H1 (cell line): ENCODE measurements at regions not wholly inside any gene's neighbourhood (a gene's known extent, or its start where the extent isn't known, plus 50 kb on each side); places are given as distances from the start of the nearest gene placed in this dataset.

ENCODE experiments used
- CTCF ChIA-PET: fragments of 300-600 bp; sonication (Branson Sonifier 250); formaldehyde crosslinking; loops from one replicate; lab custom pipeline; 2021; ENCODE audit not compliant: partially characterized antibody; lab: Charles Lee
- POLR2A ChIA-PET: fragments of 300-600 bp; sonication (Branson Sonifier 250); formaldehyde crosslinking; loops from one replicate; lab custom pipeline; 2021; ENCODE audit warnings: inconsistent platforms; ENCODE audit not compliant: partially characterized antibody; lab: Charles Lee
- DNase-seq, 2 experiments: peaks; one replicate each; pipeline versions ENCODE4 v3.0.0 to v3.0.0-alpha.2; 2010 to 2022; ENCODE audit warnings: low spot score in 2 of 2, low read depth in 1 of 2, mixed read lengths in 1 of 2
- FAIRE-seq: peaks from 2 replicates; lab custom pipeline; 2011; peaks lifted over from hg19 to GRCh38; lab: Jason Lieb, UNC
- H2AFZ ChIP-seq: 2 replicates; pipeline ENCODE4 v1.8.1; 2012; ENCODE audit warnings: low read length, inconsistent platforms
- H2AK5ac ChIP-seq: 2 replicates; pipeline ENCODE4 v1.6.1; 2013; ENCODE audit warnings: low read depth, low read length
- H2BK120ac ChIP-seq: replicated peaks from 2 replicates; pipeline ENCODE3; 2013; ENCODE audit warnings: low read depth, low read length, inconsistent platforms
- H2BK12ac ChIP-seq: 2 replicates; pipeline ENCODE4 v1.6.1; 2013; ENCODE audit warnings: low read depth, low read length
- H2BK15ac ChIP-seq: 2 replicates; pipeline ENCODE4 v1.6.1; 2013; ENCODE audit warnings: low read length
- H2BK20ac ChIP-seq: 2 replicates; pipeline ENCODE4 v1.6.1; 2013; ENCODE audit warnings: low read length
- H2BK5ac ChIP-seq: 2 replicates; pipeline ENCODE4 v1.6.1; 2013; ENCODE audit warnings: low read depth, low read length
- H3K14ac ChIP-seq: 2 replicates; pipeline ENCODE4 v1.6.1; 2013; ENCODE audit warnings: inconsistent platforms; ENCODE audit not compliant: insufficient read length
- H3K18ac ChIP-seq: 2 replicates; pipeline ENCODE4 v1.6.1; 2013; ENCODE audit warnings: low read length; ENCODE audit errors: extremely low read depth
- H3K23ac ChIP-seq: 2 replicates; pipeline ENCODE4 v1.6.1; 2013; ENCODE audit warnings: inconsistent platforms; ENCODE audit not compliant: insufficient read length
- H3K23me2 ChIP-seq: 2 replicates; pipeline ENCODE4 v1.6.1; 2013; ENCODE audit warnings: low read depth, low read length
- H3K27ac ChIP-seq: 2 replicates; pipeline ENCODE4 v1.6.1; 2011; ENCODE audit warnings: low read depth, low read length, inconsistent platforms
- H3K27me3 ChIP-seq, 4 experiments: replicated peaks in 1 of 4; 1 replicate in 1 of 4; 2 replicates in 3 of 4; pipeline versions ENCODE4 v1.6.1 to v1.8.1; 2011 to 2013; ENCODE audit warnings: low read length in 3 of 4, mild to moderate bottlenecking in 3 of 4, inconsistent platforms in 2 of 4, mixed read lengths in 2 of 4, moderate library complexity in 1 of 4; ENCODE audit not compliant: control insufficient read depth in 3 of 4, insufficient read depth in 3 of 4; ENCODE audit errors: extremely low read depth in 1 of 4
- H3K36me3 ChIP-seq, 4 experiments: 2 replicates each; pipeline versions ENCODE4 v1.6.1 to v1.8.1; 2011 to 2013; ENCODE audit warnings: mild to moderate bottlenecking in 4 of 4, low read length in 3 of 4, moderate library complexity in 2 of 4, control low read depth in 1 of 4, inconsistent platforms in 1 of 4; ENCODE audit not compliant: insufficient read depth in 4 of 4, control insufficient read depth in 2 of 4
- H3K4ac ChIP-seq: replicated peaks from 2 replicates; pipeline ENCODE3; 2013; ENCODE audit warnings: low read length, low read depth, mixed read lengths, inconsistent platforms; ENCODE audit not compliant: insufficient read length
- H3K4me1 ChIP-seq, 4 experiments: replicated peaks in 1 of 4; 1 replicate in 1 of 4; 2 replicates in 3 of 4; pipeline versions ENCODE4 v1.6.1 to v1.8.1; 2011 to 2013; ENCODE audit warnings: low read length in 3 of 4, inconsistent platforms in 2 of 4, mixed read lengths in 1 of 4; ENCODE audit not compliant: insufficient read depth in 4 of 4, control insufficient read depth in 3 of 4
- H3K4me2 ChIP-seq, 2 experiments: 2 replicates each; pipeline versions ENCODE4 v1.6.1 to v1.8.1; 2011 to 2013; ENCODE audit warnings: low read depth in 2 of 2, low read length in 2 of 2, control low read depth in 1 of 2, inconsistent platforms in 1 of 2, mild to moderate bottlenecking in 1 of 2; ENCODE audit not compliant: insufficient read depth in 1 of 2
- H3K4me3 ChIP-seq, 4 experiments: fragments of 200-600, 300-600 bp in 1 of 4; sonication (generic), shearing (Covaris generic), sonication (Bioruptor Twin) in 1 of 4; 2 replicates each; pipeline versions ENCODE4 v1.5.1 to v1.8.1; 2011 to 2016; ENCODE audit warnings: low read length in 4 of 4, low read depth in 3 of 4, control low read depth in 2 of 4, inconsistent platforms in 2 of 4, mild to moderate bottlenecking in 2 of 4, mixed read lengths in 1 of 4, moderate library complexity in 1 of 4; ENCODE audit not compliant: insufficient read depth in 2 of 4; ENCODE audit errors: extremely low read depth in 1 of 4
- H3K56ac ChIP-seq: replicated peaks from 2 replicates; pipeline ENCODE3; 2013; ENCODE audit warnings: low read depth, mild to moderate bottlenecking, mixed read lengths, low read length, inconsistent platforms; ENCODE audit not compliant: insufficient read length
- H3K79me1 ChIP-seq: 2 replicates; pipeline ENCODE4 v1.6.1; 2013; ENCODE audit warnings: low read depth, low read length, control low read depth
- H3K79me2 ChIP-seq, 2 experiments: 2 replicates each; pipeline versions ENCODE4 v1.6.1 to v1.8.1; 2012 to 2013; ENCODE audit warnings: low read length in 2 of 2, mild to moderate bottlenecking in 2 of 2, inconsistent platforms in 1 of 2; ENCODE audit not compliant: insufficient read depth in 2 of 2, control insufficient read depth in 1 of 2
- H3K9ac ChIP-seq, 4 experiments: replicated peaks in 1 of 4; 1 replicate in 1 of 4; 2 replicates in 3 of 4; pipeline versions ENCODE4 v1.6.1 to v1.8.1; 2011 to 2013; ENCODE audit warnings: low read depth in 3 of 4, low read length in 3 of 4, control low read depth in 2 of 4, mild to moderate bottlenecking in 2 of 4, moderate library complexity in 2 of 4, inconsistent platforms in 1 of 4; ENCODE audit errors: extremely low read depth in 1 of 4
- H3K9me3 ChIP-seq, 2 experiments: 2 replicates each; pipeline versions ENCODE4 v1.6.1 to v1.8.1; 2012 to 2013; ENCODE audit warnings: mild to moderate bottlenecking in 2 of 2, moderate library complexity in 2 of 2, control low read depth in 1 of 2, inconsistent platforms in 1 of 2, low read depth in 1 of 2, low read length in 1 of 2, mixed read lengths in 1 of 2; ENCODE audit not compliant: insufficient read depth in 2 of 2
- H4K20me1 ChIP-seq, 2 experiments: replicated peaks in 1 of 2; 2 replicates each; pipeline versions ENCODE3 to v1.8.1; 2011 to 2013; ENCODE audit warnings: inconsistent platforms in 2 of 2, low read length in 2 of 2, mild to moderate bottlenecking in 1 of 2; ENCODE audit not compliant: insufficient read depth in 2 of 2, control insufficient read depth in 1 of 2
- H4K5ac ChIP-seq: 2 replicates; pipeline ENCODE4 v1.6.1; 2013; ENCODE audit warnings: low read length, low read depth, mixed read lengths, inconsistent platforms; ENCODE audit not compliant: insufficient read length
- H4K8ac ChIP-seq: 2 replicates; pipeline ENCODE4 v1.8.0; 2013; ENCODE audit warnings: mild to moderate bottlenecking, moderate library complexity, low read length, inconsistent platforms; ENCODE audit not compliant: insufficient read depth; ENCODE audit errors: extremely low read depth
- H4K91ac ChIP-seq: replicated peaks from 2 replicates; pipeline ENCODE3; 2013; ENCODE audit warnings: low read length, mixed read lengths, inconsistent platforms; ENCODE audit not compliant: insufficient read length
- ASH2L ChIP-seq: fragments of 200-600, 300-600 bp; sonication (generic); IDR thresholded peaks from one replicate; pipeline ENCODE4 v1.7.1; 2017; ENCODE audit warnings: low read length
- E2F6 ChIP-seq: IDR thresholded peaks from 2 replicates; pipeline ENCODE4 v1.6.1; 2012; ENCODE audit warnings: inconsistent platforms
- PHF8 ChIP-seq: fragments of 200-600 bp; sonication (generic); conservative IDR thresholded peaks from 2 replicates; pipeline ENCODE4 v1.7.1; 2012; ENCODE audit warnings: low read depth, mild to moderate bottlenecking, inconsistent platforms, low read length, moderate library complexity
- RFX5 ChIP-seq: IDR thresholded peaks from 2 replicates; pipeline ENCODE4 v1.6.1; 2011; ENCODE audit warnings: low read depth, low read length, improper control_type of control experiment, borderline replicate concordance
- TCF12 ChIP-seq: IDR thresholded peaks from 2 replicates; pipeline ENCODE4 v1.6.1; 2011; ENCODE audit warnings: low read depth, mild to moderate bottlenecking, low read length
- YY1 ChIP-seq: IDR thresholded peaks from 2 replicates; pipeline ENCODE4 v1.6.1; 2011; ENCODE audit warnings: low read depth, mild to moderate bottlenecking, low read length
- WGBS, 2 experiments: shearing (Covaris generic) in 1 of 2; methylation state at CpG; one replicate each; pipeline versions ENCODE4 v1.1.6 to v1.1.7; 2013 to 2015; ENCODE audit warnings: low lambda C conversion rate in 2 of 2, mixed read lengths in 2 of 2, inconsistent platforms in 1 of 2, low coverage in 1 of 2, missing lambda C conversion rate in 1 of 2; ENCODE audit not compliant: insufficient replicate concordance in 2 of 2, insufficient coverage in 1 of 2, insufficient read length in 1 of 2; ENCODE audit errors: extremely low coverage in 1 of 2, missing lambda C conversion rate in 1 of 2; 5-methylcytosine and 5-hydroxymethylcytosine counted together

- no peak overlapping the region for H3K27ac ChIP-seq
- no peak overlapping the region for H4K8ac ChIP-seq
- H3K4me2 ChIP-seq, result no peak overlapping the region
- H3K4ac ChIP-seq, result no peak overlapping the region
- H3K36me3 ChIP-seq, result no peaks in the 10 kb centered on the region
- H2AK5ac ChIP-seq, result no peak overlapping the region
- no peaks in the 10 kb centered on the region for H3K79me1 ChIP-seq
- H3K56ac ChIP-seq, result no peak overlapping the region
- H3K9me3 ChIP-seq, result no peaks in the 10 kb centered on the region
- no peak overlapping the region for H2AFZ ChIP-seq
- no peak overlapping the region for H3K14ac ChIP-seq
- H3K18ac ChIP-seq, result no peak overlapping the region; the same call in 1 of the 2 replicates
- DNase-seq (no peak), FAIRE-seq (no peak)
- ChIA-PET CTCF (interaction anchor here (0.8 to 3.9 kb wide), 5 partner anchors 9 to 437 kb away, joined by 3 to 24 read pairs (median 4); no protein-coding TSS in a partner anchor), POLR2A (interaction anchor here (1.0 kb wide), 1 partner anchor 9 kb away, joined by 3 read pairs; no protein-coding TSS in a partner anchor)
- no peaks in the 10 kb centered on the region for H3K79me2 ChIP-seq
- no peaks in the 10 kb centered on the region for H4K20me1 ChIP-seq
- H2BK15ac ChIP-seq, result no peak overlapping the region
- WGBS, 2 experiments, result 71% methylated on average over 8 of the region's 8 CpGs; no CpG with 5 or more reads in 1 of the 2 experiments
- no peak overlapping the region for H2BK20ac ChIP-seq
- no peak overlapping the region for H4K91ac ChIP-seq
- no peak overlapping the region for H2BK5ac ChIP-seq
- TF ChIP-seq PHF8 (no peak), E2F6 (no peak), YY1 (no peak), RFX5 (no peak), TCF12 (no peak), ASH2L (no peak)
- H3K9ac ChIP-seq, result no peak overlapping the region
- no peak overlapping the region for H4K5ac ChIP-seq
- H3K27me3 ChIP-seq, result peaks cover 0 to 2% (median 0%) of the 10 kb centered on the region in 4 experiments; a peak in 2 of 7 replicates
- no peak overlapping the region for H2BK120ac ChIP-seq
- H3K4me3 ChIP-seq, result no peak overlapping the region
- no peaks in the 10 kb centered on the region for H3K23me2 ChIP-seq
- H3K4me1 ChIP-seq, result peaks cover 0 to 8% (median 3%) of the 10 kb centered on the region in 4 experiments; a peak in 6 of 7 replicates
- H2BK12ac ChIP-seq, result no peak overlapping the region
- H3K23ac ChIP-seq, result no peak overlapping the region
Measured at GRCh38 chr16:86758932-86759331, 180.6 kb downstream of the FOXL1 start.
